ENCODE measurements at regions not wholly inside any gene's neighbourhood (a gene's known extent, or its start where the extent isn't known, plus 50 kb on each side); places are given as distances from the start of the nearest gene placed in this dataset.

DNA sequence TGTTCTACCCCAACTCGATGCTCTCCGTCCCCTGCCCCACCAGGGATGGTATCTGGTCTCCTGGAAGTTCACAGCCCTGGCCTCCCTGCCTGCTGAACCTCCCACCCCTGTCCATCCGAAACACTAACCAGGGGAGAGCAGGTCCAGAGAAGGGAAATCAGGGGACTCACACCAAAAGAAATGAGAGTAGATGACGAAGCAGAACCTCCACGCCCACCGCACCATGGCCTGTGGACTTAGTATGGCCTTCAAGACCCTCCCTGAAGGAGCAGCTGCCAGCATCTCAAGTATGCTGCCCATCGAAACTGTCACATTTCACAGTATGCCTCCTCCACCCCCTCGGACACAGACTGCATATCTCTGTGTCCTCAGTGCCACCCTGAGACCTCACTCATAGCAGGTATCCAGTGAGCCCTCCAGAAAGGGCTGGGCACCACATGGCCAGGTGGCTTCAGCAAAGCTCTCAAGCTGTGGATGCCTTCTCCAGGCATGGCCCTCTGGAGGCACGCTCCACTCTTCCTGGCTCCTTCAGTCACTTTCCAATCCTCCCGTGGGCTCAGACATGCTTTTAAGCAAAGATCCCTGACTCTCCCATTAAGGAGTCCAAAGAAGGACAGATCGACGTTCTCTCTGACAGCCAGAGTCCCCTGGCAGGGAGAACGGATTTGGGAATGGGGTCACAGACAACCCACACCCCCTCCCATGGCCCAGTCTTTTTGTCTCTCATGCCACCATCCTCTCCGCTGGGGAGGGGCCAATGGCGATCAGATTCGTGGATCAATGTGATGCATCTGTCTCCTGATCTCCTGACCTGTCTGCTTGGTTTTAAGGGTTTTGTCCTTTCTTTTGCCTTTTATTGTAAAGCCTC is 158.4 kb downstream of the ANKRD60 start:
- Histone ChIP-seq H3K9ac (replicated peaks in 1 of 4; ENCODE audit: extremely low read depth in 1 of 4, low read depth in 3 of 4, low read length in 3 of 4) (no peak overlapping the region), H3K56ac (replicated peaks; ENCODE audit: insufficient read length, low read depth, low read length) (no peak overlapping the region), H4K5ac (ENCODE audit: insufficient read length, low read depth, low read length) (no peak overlapping the region), H2BK12ac (ENCODE audit: low read depth, low read length) (no peak overlapping the region), H2BK15ac (ENCODE audit: low read length) (no peak overlapping the region), H3K79me1 (ENCODE audit: low read depth, low read length) (no peaks in the 10 kb centered on the region), H3K14ac (ENCODE audit: insufficient read length) (no peak overlapping the region), H2AFZ (ENCODE audit: low read length) (no peak overlapping the region), H4K8ac (ENCODE audit: extremely low read depth, insufficient read depth, low read length) (no peak overlapping the region), H2BK20ac (ENCODE audit: low read length) (0 out of 2 replicates have a peak overlapping the region, but pooled peaks have one; percentile 26), H3K23me2 (ENCODE audit: low read depth, low read length) (no peaks in the 10 kb centered on the region), H3K18ac (ENCODE audit: extremely low read depth, low read length) (no peak overlapping the region), H3K23ac (ENCODE audit: insufficient read length) (no peak overlapping the region), H3K4me2 (ENCODE audit: insufficient read depth in 1 of 2, low read depth in 2 of 2, low read length in 2 of 2) (no peak overlapping the region), H3K4me3 (ENCODE audit: extremely low read depth in 1 of 4, insufficient read depth in 2 of 4, low read depth in 3 of 4, low read length in 4 of 4) (no peak overlapping the region), H3K4ac (replicated peaks; ENCODE audit: insufficient read length, low read depth, low read length) (no peak overlapping the region), H2BK120ac (replicated peaks; ENCODE audit: low read depth, low read length) (no peak overlapping the region), H3K27ac (ENCODE audit: low read depth, low read length) (no peak overlapping the region), H3K9me3 (ENCODE audit: insufficient read depth in 2 of 2, low read depth in 1 of 2, low read length in 1 of 2) (no peaks in the 10 kb centered on the region), H2BK5ac (ENCODE audit: low read depth, low read length) (no peak overlapping the region), H3K4me1 (replicated peaks in 1 of 4; ENCODE audit: control insufficient read depth in 3 of 4, insufficient read depth in 4 of 4, low read length in 3 of 4) (no peaks in the 10 kb centered on the region; a peak in 3 of 7 replicates), H3K79me2 (ENCODE audit: control insufficient read depth in 1 of 2, insufficient read depth in 2 of 2, low read length in 2 of 2) (no peaks in the 10 kb centered on the region), H3K27me3 (replicated peaks in 1 of 4; ENCODE audit: control insufficient read depth in 3 of 4, extremely low read depth in 1 of 4, insufficient read depth in 3 of 4, low read length in 3 of 4) (no peaks in the 10 kb centered on the region; a peak in 1 of 7 replicates), H3K36me3 (ENCODE audit: control insufficient read depth in 2 of 4, insufficient read depth in 4 of 4, low read length in 3 of 4) (no peaks in the 10 kb centered on the region), H4K91ac (replicated peaks; ENCODE audit: insufficient read length, low read length) (no peak overlapping the region), H4K20me1 (replicated peaks in 1 of 2; ENCODE audit: control insufficient read depth in 1 of 2, insufficient read depth in 2 of 2, low read length in 2 of 2) (no peaks in the 10 kb centered on the region), H2AK5ac (ENCODE audit: low read depth, low read length) (no peak overlapping the region)
- FAIRE-seq (no peak), DNase-seq (ENCODE audit: low read depth in 1 of 2, low spot score in 2 of 2) (peak in 1 of 2 experiments; percentile 36)
- TF ChIP-seq KDM5A (IDR thresholded peaks at IDR 0.05; ENCODE audit: low read length) (no peak), PHF8 (conservative IDR thresholded peaks at IDR 0.05; ENCODE audit: low read depth, low read length) (no peak), EP300 (IDR thresholded peaks at IDR 0.05; ENCODE audit: borderline replicate concordance in 1 of 2, low read depth in 2 of 2, low read length in 2 of 2) (no peak), SRF (IDR thresholded peaks at IDR 0.05; ENCODE audit: low read depth, low read length) (no peak), JUND (IDR thresholded peaks at IDR 0.05; ENCODE audit: low read length) (no peak), CTCF (IDR thresholded peaks at IDR 0.05; ENCODE audit: control extremely low read depth in 1 of 3, insufficient read depth in 1 of 3, low read depth in 1 of 3, low read length in 3 of 3) (no peak), POLR2A (IDR thresholded peaks at IDR 0.05; ENCODE audit: control extremely low read depth in 1 of 2, low read depth in 2 of 2, low read length in 2 of 2) (no peak)
- TF ChIP-seq, protein P1, sequence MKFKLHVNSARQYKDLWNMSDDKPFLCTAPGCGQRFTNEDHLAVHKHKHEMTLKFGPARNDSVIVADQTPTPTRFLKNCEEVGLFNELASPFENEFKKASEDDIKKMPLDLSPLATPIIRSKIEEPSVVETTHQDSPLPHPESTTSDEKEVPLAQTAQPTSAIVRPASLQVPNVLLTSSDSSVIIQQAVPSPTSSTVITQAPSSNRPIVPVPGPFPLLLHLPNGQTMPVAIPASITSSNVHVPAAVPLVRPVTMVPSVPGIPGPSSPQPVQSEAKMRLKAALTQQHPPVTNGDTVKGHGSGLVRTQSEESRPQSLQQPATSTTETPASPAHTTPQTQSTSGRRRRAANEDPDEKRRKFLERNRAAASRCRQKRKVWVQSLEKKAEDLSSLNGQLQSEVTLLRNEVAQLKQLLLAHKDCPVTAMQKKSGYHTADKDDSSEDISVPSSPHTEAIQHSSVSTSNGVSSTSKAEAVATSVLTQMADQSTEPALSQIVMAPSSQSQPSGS (IDR thresholded peaks at IDR 0.05; ENCODE audit: low read length): no peak
- WGBS, 2 experiments (ENCODE audit: extremely low coverage in 1 of 2, insufficient coverage in 1 of 2, insufficient read length in 1 of 2, insufficient replicate concordance in 2 of 2, low coverage in 1 of 2, low lambda C conversion rate in 2 of 2, missing lambda C conversion rate in 1 of 2): 92% methylated on average over 14 of the region's 16 CpGs; no CpG with 5 or more reads in 1 of the 2 experiments
- ChIA-PET CTCF (ENCODE audit: partially characterized antibody) (interaction anchor here (0.9 to 2.4 kb wide), 4 partner anchors 17 to 447 kb away, joined by 3 to 5 read pairs (median 4); no protein-coding TSS in a partner anchor), POLR2A (ENCODE audit: partially characterized antibody) (no interaction called here)

Measured in H1 (cell line).